HG02981 (cell line): ENCODE measurements at regions not wholly inside any gene's neighbourhood (a gene's known extent, or its start where the extent isn't known, plus 50 kb on each side); places are given as distances from the start of the nearest gene placed in this dataset.
"Not testable (repeated sequence)": the region's sequence is repeated elsewhere in the genome, so short reads cannot be mapped to it uniquely, and the experiment has no call there.

ENCODE experiments used
- ATAC-seq: cut with Tn5 transposase; IDR thresholded peaks from one replicate; pipeline ENCODE4 v1.9.1; 2021; ENCODE audit warnings: mild to moderate bottlenecking, moderate library complexity; ENCODE audit not compliant: unreplicated experiment

DNA sequence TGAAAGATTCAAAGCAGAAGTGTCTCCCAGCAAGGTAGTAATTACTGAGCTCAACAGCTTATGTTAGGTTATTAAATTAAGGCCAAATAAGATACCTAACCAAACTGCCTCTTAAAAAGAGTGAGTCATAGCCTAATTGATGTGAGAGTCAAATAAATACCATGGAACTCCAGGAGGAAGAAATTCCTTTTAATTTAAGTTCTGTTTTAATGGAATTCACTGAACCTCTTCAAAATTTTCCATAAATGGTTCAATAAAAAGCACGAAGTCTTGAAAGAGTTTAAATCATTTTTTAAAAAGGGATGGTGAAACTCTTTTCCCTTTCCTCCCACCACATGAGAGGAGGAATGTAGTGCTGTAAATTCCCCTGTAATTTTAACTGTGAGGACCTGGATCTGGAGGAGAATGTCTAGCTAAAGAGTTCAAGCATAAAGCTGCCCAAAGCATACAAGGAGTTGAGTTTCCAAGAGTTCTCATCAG is 180.8 kb upstream of the MMADHC start:
- ATAC-seq = no peak

DNA sequence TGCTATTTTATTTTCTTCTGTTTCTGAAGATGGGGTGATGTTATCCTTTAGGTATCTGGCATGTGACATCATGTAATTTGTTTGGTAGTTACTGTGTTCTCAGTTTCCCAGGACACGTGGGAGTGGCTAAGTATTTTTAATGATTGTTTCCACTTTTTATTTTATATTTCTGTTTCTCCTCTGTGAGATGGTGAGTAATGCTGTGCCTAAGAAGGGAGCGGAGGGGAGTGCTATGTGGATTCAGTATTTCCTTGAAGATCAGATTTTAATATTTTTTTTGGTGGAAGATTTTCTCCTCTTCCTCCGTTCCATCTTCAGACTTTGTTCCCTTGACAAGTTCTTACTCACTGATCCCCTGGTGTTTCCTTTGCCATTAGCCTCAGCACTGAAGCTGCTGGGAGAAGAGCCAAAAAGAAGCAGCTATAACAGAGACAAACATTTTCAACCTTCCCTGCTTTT is 180.0 kb upstream of the MMADHC start:
- no peak for ATAC-seq

DNA sequence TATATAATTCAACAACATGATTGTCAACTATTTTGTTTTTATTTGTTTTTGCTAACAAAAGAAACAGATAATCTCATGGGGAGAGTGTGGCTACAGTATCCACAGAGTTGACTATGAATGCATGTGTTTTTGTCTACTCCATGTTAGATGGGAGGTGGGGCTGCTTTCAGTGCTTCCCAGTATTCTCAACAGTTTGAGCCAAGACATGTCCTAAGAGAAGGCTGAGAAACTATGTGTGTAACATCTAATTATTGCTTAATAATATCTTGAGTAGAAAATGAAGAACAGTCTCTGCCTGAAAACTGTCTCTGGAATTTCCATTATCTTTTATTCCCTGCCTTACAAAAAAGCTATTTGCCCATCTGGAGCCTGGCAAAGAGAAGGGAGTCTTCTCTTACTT is 178.8 kb upstream of the MMADHC start:
- no peak for ATAC-seq

DNA sequence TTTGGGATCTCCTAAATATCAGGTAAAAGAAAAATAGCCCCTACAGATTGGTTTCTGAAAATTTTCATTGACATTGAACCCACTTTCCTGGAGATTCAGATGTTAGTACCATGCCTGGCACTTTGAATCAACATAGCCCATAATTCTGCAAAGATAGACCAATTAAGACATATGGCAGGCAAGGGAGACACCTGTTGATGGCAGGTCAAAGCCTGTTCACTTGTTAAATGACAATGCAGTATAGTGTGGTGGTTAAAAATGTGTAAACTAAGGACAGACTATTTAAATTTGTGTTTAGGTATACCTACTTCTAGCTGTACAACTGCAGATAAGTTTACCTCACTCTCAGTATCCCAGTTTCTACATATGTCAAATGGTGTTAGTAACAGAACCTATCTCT is 178.1 kb upstream of the MMADHC start:
- ATAC-seq = no peak

DNA sequence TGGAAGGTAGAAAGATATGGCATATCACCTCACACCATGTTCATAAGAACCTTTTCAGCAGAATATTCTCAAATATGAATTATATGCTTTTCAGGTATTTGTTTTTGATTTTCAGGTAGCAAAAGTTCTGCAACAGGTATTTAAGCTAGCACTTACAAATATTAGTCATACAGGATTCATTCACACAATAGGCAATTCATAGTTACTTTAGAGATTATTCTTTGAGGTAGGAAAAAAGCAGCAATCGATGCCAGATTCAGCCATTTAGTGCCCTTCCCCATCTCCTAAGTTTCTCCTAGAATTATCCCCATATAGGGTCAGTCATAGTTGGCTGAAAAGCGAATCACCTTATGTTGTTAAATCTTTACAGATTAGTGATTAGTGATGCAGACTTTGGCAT is 177.4 kb upstream of the MMADHC start:
- no peak for ATAC-seq

DNA sequence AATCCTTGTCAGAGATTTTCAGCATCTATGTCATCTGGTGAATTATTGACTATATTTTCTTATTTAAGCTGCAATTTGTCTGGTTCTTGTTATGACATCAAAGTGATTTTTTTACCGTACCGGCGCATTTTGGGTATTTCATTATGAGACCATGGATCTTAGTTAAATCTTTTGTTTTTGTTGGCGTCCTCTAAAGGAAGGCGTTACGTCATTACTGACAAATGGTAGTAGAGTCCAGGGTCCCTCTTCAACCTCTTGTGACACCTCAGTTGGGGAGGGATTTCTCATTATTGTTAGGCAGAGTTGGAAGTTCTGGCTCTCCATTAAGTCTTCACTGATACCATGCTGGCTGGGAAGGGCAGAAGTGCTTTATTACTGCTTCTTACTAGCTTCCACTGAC is 175.8 kb upstream of the MMADHC start:
- no peak for ATAC-seq

DNA sequence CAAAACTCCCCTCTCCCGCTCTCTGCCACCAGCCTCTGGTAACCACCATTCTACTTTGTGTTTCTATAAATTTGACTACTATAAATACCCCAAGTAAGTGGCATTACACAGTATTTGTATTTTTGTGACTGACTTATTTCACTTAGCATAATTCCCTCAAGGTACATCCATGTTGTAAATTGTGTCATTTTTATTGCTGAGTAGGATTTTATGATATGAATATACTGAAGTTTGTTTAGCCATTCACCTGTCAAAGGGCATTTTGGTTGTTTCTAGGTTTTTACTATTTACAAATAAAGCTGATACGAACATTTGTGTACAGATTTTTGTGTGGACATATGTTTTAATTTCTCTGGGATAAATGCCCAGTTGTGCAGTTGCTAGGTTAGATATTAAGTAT is 174.0 kb upstream of the MMADHC start:
- ATAC-seq = no peak

DNA sequence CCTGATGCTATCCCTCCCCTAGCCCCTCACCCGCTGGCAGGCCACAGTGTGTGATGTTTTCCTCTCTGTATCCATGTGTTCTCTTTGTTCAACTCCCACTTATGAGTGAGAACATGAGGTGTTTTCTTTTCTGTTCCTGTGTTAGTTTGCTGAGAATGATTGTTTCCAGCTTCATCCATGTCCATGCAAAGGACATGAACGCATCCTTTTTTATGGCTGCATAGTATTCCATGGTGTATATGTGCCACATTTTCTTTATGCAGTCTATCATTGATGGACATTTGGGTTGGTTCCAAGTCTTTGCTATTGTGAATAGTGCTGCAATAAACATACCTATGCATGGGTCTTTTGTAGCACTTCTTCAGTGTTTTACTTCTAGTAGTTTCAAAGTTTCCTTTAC is 171.8 kb upstream of the MMADHC start:
- not testable (repeated sequence) for ATAC-seq

DNA sequence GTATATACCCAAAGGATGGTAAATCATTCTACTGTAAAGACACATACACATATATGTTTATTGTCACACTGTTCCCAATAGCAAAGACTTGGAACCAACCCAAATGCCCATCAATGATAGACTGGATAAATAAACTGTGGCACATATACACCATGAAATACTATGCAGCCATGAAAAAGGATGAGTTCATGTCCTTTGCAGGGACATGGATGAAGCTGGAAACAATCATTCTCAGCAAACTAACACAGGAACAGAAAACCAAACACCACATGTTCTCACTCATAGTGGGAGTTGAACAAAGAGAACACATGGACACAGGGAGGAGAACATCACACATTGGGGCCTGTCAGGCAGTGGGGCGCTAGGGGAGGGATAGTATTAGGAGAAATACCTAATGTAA is 167.1 kb upstream of the MMADHC start:
- not testable (repeated sequence) for ATAC-seq

DNA sequence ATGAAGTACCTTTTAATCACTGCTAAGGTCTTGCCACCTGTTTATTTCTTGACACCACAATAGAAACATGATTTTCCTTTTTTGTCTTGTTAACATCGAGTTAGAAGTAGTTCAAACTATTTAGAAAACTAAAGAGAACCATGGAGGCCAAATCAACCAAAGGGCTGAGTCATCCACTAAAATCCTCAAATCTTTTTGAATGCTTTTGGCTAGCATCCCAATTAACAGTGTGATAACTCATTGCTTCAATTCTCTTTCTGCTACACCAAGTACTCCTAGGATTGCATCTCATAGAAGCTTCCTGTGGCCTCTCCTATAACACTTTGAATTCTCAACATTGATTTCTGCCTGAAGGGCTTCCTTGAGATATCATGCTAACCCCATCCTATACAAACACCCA is 159.9 kb upstream of the MMADHC start:
- ATAC-seq = no peak

DNA sequence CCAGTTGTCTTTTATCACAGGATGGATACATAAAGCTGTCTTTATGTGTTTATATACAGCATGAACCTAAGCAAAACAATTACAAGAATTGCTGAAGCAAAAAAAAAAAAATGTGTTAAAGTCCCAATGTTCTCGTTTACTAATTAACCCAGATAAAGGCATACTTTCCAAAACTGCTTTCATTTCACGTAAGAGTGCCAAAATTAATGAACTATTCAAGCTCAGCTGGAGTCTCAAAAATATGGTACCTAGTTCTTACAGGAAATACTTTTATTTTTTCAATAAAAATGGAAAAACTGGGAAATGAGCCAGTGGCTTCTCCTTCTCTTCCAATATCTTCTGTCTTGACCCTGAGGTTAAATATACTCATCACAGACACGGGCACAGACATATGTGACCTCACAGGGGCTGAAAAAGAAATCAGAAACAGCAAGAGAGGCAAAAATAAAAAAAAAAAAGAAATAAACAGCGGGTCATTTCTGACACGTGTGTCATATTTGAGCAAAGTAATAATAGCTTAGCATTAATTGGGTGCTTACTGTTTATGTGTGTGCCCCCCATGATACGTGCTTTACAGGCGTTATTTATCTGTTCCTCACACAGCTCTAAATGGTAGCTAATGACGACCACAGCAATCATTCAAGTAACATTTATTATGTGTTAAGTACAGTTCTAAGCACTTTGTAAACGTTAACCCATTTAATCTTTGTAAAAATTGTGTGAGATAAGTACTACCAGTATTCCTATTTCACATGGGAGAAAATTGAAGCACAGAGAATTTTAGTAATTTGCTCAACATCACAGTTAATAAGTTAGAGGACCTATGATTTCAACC is 158.0 kb upstream of the MMADHC start:
- no peak for ATAC-seq

DNA sequence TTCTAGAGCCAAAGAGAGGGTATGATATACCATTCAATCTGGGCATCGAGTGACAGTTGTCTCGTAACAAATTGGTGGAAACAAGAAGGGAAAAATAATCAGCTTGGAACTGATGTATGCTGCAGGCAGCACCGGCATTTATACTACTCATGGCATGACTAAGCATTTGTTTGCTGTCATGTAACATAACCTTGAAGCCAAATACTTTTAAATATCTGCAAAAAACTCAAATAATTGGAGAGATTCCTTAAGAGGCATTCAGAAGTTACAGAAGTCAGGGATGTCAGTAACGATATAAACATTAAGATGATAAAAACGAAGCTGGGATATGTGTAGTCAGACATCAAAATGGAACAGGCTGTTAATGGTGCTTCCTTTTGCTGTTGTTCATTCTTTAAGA is 157.3 kb upstream of the MMADHC start:
- no peak for ATAC-seq

DNA sequence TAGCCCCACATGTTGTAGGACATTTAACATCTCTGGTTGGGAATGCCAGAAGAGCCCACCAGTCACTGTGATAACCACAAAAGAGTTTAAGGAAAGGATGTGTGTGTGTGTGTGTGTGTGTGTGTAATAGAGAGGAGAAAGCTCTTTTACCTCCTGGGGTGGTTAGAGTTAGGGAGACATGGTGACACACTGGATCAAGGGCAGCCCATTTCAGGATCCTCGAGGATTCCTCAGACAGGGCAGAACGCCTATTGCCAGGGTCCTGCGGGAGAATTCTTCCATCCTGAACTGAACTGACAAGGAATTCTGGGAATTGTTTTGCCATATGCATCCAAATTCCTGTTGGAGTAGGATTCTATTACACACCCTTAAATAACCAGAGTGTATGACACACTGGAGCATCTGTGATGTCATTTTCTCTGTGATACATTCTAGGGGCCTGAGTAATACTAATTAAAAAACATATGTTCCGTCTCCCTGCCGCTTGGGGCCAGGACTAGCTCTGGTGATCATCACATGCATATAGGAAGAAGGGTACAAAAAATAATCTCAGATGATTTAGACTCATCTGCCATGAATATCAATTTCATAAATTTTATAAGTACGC is 156.4 kb upstream of the MMADHC start:
- no peak for ATAC-seq

DNA sequence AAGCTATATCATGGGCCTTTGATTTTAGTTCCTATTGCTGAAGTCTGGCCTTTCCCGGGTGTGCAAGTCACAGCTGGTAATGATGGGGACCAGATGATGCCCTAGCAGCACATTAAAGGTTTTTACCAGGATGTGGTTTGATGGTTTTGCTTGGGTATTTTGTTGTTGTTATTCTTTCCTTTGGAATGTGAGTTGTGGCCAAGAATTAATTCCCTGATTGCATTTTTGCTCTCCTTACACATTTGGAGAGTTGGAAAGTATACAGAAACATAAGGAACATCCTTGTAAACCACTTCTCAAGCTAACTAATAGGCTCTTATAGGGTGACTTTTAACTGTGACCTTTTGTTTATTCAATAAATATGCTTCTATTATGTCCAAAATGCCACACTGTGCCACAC is 154.1 kb upstream of the MMADHC start:
- ATAC-seq = no peak

DNA sequence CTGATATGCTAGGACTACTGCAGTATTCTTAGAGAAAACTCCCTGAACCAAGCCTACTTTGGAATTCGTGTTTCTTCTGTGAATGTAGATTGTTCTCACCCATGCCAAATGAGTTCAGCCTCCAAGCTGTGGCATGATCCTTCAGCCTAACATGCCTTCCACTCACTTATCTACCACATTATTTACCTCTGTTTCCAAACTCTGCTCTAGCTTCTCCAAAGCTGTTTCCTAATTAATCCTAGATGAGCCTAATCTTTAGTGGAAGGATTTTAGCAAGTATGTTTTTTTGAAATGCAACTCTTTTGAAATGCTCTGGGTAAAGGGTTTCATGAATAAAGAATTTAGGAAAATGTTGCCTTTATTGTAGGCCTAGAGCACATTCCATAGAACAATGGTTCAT is 152.9 kb upstream of the MMADHC start:
- ATAC-seq = no peak

DNA sequence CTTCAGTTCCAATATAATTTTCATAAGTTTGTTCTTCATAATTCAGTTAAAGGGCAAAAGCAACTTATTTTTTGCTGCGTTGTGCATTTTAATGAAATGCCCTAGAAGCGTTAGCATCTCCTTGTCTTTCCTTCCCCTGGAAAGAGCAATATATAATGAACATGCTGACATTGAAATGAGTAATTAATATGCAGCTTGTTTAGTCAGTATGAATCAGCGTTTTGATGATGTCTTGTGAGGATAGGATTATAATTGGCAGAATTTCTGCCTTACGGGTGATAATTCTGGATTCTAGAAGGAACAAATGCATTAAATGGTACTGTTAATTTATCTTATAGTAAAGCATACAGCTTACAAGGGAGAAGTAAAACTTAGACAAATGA is 152.3 kb upstream of the MMADHC start:
- no peak for ATAC-seq

DNA sequence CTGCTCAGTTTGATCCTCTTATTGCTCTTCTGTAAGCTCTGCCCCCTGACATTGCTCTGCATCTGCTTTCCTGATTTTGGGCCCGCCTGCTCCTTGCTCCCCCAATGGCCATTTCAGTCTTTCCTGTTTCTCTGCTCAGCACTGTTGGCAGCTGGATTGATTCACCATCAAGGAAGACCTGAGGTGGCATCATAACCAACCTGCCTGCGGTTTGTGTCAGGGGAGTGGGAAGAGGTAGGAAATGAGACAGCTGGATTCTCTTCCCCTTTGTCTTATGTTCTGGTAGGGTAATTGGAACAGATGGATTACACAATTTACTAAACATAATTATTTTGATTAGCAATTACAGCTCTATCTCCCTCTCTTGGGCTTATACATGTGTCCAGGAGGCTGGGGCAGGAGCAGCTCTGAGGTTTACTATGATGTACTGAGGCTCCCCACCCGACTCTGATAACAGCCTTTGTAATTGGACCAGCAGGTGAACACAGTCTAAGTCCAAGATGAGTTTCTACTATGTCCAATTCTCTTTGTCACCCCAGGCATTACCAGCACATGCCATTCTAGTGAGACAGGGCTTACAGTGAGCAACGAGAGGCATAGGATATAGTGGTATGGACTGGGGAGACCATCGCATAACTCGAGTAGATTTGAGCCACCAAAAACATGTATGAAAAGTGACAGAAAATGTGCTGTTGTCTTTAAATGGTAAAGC is 151.8 kb upstream of the MMADHC start:
- no peak for ATAC-seq

DNA sequence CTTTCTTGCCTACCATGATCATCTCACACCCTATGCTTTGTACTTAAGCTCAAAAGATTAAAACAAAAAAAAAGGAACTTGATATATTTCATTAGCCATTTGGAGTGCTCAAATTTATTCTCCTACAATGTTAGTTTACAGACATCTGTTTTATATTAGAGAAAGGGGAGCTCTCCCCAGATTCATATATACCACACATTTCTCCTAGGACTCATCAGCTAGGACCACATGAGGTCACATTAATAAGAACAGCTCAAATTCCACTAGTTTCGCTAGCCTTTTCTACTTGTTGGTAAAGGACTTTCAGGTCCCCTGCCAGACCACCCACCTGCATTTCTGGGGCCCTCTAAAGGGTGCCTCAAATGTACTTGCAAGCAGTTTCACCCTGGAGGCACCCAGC is 151.2 kb upstream of the MMADHC start:
- no peak for ATAC-seq

DNA sequence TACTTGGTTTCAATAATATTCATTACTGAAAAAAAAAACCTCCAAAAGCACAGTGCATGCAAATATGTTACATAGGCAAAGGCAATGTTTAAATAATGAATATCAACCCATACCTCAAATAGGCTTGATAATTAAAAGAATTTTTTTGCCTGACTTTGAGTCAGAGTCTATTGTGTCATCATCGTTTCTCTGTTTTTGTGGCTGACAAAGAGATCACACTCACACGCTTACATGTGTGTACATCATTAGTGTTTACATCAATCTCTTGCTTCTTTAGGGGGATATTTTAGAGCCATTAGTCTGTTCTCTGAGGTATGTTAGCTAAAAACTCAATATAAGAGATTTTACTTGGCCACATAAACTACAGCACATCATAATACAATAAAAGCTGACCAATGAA is 150.3 kb upstream of the MMADHC start:
- no peak for ATAC-seq

DNA sequence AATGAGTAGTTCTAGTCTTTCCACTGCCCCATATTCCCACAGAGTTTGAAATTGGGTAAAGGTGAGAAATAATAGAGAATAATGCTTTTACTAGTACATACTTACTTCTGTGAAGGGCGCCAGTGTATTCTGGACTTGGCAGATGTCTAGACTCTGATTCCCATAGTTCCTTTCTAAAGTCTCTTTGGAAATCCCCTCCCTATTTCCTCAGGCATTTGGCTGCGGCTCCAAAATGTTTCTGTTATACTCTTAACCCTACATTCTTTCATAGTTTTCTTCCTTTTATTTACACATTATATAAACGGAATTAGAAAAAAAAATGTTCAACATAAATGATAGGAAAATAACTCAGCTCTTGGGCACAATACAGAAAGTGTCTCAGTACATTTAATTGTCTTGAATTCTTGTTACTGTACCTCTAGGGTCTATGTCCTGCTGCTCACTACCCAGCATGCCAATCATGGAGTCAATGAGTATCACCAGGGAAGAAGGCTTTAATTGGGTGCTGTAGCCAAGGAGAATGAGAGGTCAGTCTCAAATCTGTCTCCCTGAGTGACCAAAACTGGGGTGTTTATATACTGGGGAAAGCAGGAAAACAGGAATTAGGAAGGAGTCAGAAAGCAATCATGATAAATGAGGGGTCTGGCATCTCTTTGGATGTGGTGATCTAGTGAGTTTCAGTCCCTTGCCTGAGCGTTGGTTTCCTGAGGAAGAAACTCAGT is 147.8 kb upstream of the MMADHC start:
- no peak for ATAC-seq
